ENCODE measurements at regions not wholly inside any gene's neighbourhood (a gene's known extent, or its start where the extent isn't known, plus 50 kb on each side); places are given as distances from the start of the nearest gene placed in this dataset.

DNA sequence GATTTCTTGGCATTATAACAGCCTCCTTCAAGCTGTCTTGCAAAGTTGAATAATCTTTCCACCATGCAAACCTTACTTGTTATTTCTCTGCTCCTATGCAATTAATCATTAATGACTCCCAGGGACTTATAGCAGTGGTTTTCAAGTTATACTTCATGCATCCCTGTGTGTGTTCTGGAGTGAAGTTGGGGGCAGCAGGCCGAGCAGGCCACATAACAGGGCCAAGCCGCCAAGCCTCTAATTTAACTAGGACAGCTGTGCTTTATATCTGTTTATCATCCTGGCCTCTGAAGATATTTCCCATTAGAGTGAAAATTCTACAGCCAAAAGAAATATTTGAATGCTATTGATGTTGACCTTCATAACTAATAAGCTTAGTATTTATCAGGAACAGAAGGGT lies 133.5 kb upstream of the PAK3 start:
- H3K36me3 ChIP-seq (ENCODE audit: control insufficient read depth, insufficient read depth, low read length): no peaks in the 10 kb centered on the region
- no peak overlapping the region for H3K4me2 ChIP-seq (ENCODE audit: extremely low read depth, insufficient read depth, low read length)
- H3K9ac ChIP-seq (ENCODE audit: insufficient read depth, low read length): no peak overlapping the region
- H4K20me1 ChIP-seq (ENCODE audit: control insufficient read depth, extremely low read depth, insufficient read depth, low read length): peaks cover 2% of the 10 kb centered on the region
- H3K27ac ChIP-seq (ENCODE audit: insufficient read depth, low read length): no peak overlapping the region
- H3K79me2 ChIP-seq (ENCODE audit: control insufficient read depth, insufficient read depth, low read length): no peaks in the 10 kb centered on the region
- no peaks in the 10 kb centered on the region for H3K4me1 ChIP-seq (ENCODE audit: control insufficient read depth, extremely low read depth, insufficient read depth, low read length)
- TF ChIP-seq, protein P1, sequence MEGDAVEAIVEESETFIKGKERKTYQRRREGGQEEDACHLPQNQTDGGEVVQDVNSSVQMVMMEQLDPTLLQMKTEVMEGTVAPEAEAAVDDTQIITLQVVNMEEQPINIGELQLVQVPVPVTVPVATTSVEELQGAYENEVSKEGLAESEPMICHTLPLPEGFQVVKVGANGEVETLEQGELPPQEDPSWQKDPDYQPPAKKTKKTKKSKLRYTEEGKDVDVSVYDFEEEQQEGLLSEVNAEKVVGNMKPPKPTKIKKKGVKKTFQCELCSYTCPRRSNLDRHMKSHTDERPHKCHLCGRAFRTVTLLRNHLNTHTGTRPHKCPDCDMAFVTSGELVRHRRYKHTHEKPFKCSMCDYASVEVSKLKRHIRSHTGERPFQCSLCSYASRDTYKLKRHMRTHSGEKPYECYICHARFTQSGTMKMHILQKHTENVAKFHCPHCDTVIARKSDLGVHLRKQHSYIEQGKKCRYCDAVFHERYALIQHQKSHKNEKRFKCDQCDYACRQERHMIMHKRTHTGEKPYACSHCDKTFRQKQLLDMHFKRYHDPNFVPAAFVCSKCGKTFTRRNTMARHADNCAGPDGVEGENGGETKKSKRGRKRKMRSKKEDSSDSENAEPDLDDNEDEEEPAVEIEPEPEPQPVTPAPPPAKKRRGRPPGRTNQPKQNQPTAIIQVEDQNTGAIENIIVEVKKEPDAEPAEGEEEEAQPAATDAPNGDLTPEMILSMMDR (conservative IDR thresholded peaks at IDR 0.05 in 1 of 2, IDR thresholded peaks at IDR 0.05 in 1 of 2; ENCODE audit: low read depth in 1 of 2, low read length in 2 of 2): no peak
- no peak for TF ChIP-seq EZH2 (IDR thresholded peaks at IDR 0.05; ENCODE audit: low read length, missing control alignments)
- H2AFZ ChIP-seq (ENCODE audit: low read length): no peak overlapping the region
- no peak overlapping the region for H3K4me3 ChIP-seq (replicated peaks in 1 of 4; ENCODE audit: control extremely low read depth in 1 of 4, insufficient read depth in 1 of 4, low read depth in 3 of 4, low read length in 4 of 4)
- H3K27me3 ChIP-seq (ENCODE audit: control insufficient read depth, insufficient read depth, low read length): no peaks in the 10 kb centered on the region
- H3K9me3 ChIP-seq (ENCODE audit: control insufficient read depth, insufficient read depth, low read depth, low read length): no peaks in the 10 kb centered on the region
- no peak for DNase-seq (ENCODE audit: low read depth in 2 of 2)

DNA sequence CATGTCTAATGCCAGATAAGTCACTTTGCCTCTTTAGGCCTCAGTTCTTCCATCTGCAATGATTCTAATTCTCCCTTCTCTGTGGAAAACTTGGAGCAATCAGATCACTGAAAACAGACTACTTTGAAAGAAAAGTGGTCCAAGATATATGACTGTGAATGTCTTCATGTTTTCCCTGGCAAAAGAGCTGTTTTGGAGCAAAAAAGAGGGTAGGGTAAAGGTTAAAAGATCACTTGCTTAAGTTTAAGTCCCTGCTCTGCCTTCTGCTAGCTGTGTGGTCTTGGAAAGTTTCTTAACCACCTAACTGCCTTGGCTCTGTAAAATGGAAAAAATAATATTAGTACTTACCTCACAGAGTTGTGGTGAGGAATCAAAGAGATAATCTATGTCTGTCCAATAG lies 140.3 kb upstream of the PAK3 start:
- Histone ChIP-seq H3K4me3 (replicated peaks in 1 of 4; ENCODE audit: control extremely low read depth in 1 of 4, insufficient read depth in 1 of 4, low read depth in 3 of 4, low read length in 4 of 4) (no peak overlapping the region), H3K4me1 (ENCODE audit: control insufficient read depth, extremely low read depth, insufficient read depth, low read length) (no peaks in the 10 kb centered on the region), H3K36me3 (ENCODE audit: control insufficient read depth, insufficient read depth, low read length) (no peaks in the 10 kb centered on the region), H3K27me3 (ENCODE audit: control insufficient read depth, insufficient read depth, low read length) (no peaks in the 10 kb centered on the region), H3K79me2 (ENCODE audit: control insufficient read depth, insufficient read depth, low read length) (no peaks in the 10 kb centered on the region), H2AFZ (ENCODE audit: low read length) (no peak overlapping the region), H3K9me3 (ENCODE audit: control insufficient read depth, insufficient read depth, low read depth, low read length) (no peaks in the 10 kb centered on the region), H3K4me2 (ENCODE audit: extremely low read depth, insufficient read depth, low read length) (no peak overlapping the region), H4K20me1 (ENCODE audit: control insufficient read depth, extremely low read depth, insufficient read depth, low read length) (peaks cover 2% of the 10 kb centered on the region), H3K27ac (ENCODE audit: insufficient read depth, low read length) (no peak overlapping the region), H3K9ac (ENCODE audit: insufficient read depth, low read length) (no peak overlapping the region)
- TF ChIP-seq, protein P1 (conservative IDR thresholded peaks at IDR 0.05 in 1 of 2, IDR thresholded peaks at IDR 0.05 in 1 of 2; ENCODE audit: low read depth in 1 of 2, low read length in 2 of 2): no peak
- TF ChIP-seq EZH2 (IDR thresholded peaks at IDR 0.05; ENCODE audit: low read length, missing control alignments): no peak
- DNase-seq (ENCODE audit: low read depth in 2 of 2): no peak

DNA sequence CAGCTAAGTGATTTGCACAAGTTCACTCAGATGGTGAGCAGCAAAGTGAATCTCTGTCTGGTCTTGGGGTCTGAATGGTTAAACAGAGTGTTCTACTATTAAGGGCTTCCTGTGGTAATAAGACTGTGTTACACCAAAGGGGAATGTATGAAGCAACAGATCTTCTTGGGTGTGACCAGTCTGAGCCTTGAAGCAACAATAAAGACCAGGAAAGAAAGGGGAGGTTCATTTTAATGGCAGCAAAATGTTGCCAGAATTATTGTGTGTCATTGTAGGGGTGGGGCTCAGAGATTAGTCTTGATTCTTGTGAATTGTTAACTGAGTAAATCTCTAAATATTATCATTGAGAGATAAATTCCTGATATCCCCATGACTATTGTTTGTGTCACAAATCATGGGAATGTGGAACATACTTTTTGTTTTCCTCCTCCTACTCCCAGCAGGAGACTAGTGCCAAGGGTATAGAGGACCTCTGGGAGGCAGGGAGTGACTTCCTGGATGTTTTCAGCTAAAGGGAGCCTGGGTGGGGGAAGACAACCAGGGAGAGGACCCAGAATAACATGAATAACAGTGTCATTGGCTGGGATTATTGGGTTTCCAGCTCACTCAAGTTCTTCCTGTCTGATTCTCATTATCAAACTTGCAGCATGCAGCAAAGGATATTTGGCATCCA lies 141.4 kb upstream of the PAK3 start:
- TF ChIP-seq, protein P1 (conservative IDR thresholded peaks at IDR 0.05 in 1 of 2, IDR thresholded peaks at IDR 0.05 in 1 of 2; ENCODE audit: low read depth in 1 of 2, low read length in 2 of 2): no peak
- TF ChIP-seq EZH2 (IDR thresholded peaks at IDR 0.05; ENCODE audit: low read length, missing control alignments): no peak
- no peak for DNase-seq (ENCODE audit: low read depth in 2 of 2)
- Histone ChIP-seq H3K4me3 (replicated peaks in 1 of 4; ENCODE audit: control extremely low read depth in 1 of 4, insufficient read depth in 1 of 4, low read depth in 3 of 4, low read length in 4 of 4) (no peak overlapping the region), H4K20me1 (ENCODE audit: control insufficient read depth, extremely low read depth, insufficient read depth, low read length) (peaks cover 2% of the 10 kb centered on the region), H2AFZ (ENCODE audit: low read length) (no peak overlapping the region), H3K36me3 (ENCODE audit: control insufficient read depth, insufficient read depth, low read length) (no peaks in the 10 kb centered on the region), H3K4me1 (ENCODE audit: control insufficient read depth, extremely low read depth, insufficient read depth, low read length) (no peaks in the 10 kb centered on the region), H3K79me2 (ENCODE audit: control insufficient read depth, insufficient read depth, low read length) (no peaks in the 10 kb centered on the region), H3K27ac (ENCODE audit: insufficient read depth, low read length) (no peak overlapping the region), H3K9ac (ENCODE audit: insufficient read depth, low read length) (no peak overlapping the region), H3K27me3 (ENCODE audit: control insufficient read depth, insufficient read depth, low read length) (no peaks in the 10 kb centered on the region), H3K4me2 (ENCODE audit: extremely low read depth, insufficient read depth, low read length) (no peak overlapping the region), H3K9me3 (ENCODE audit: control insufficient read depth, insufficient read depth, low read depth, low read length) (no peaks in the 10 kb centered on the region)
